Suppressor macrophage (primary cell): ENCODE measurements at regions not wholly inside any gene's neighbourhood (a gene's known extent, or its start where the extent isn't known, plus 50 kb on each side); places are given as distances from the start of the nearest gene placed in this dataset.

Experiments
- DNase-seq, 4 experiments: peaks; one replicate each; pipeline ENCODE4 v3.0.0-alpha.2; 2020 to 2022

DNA sequence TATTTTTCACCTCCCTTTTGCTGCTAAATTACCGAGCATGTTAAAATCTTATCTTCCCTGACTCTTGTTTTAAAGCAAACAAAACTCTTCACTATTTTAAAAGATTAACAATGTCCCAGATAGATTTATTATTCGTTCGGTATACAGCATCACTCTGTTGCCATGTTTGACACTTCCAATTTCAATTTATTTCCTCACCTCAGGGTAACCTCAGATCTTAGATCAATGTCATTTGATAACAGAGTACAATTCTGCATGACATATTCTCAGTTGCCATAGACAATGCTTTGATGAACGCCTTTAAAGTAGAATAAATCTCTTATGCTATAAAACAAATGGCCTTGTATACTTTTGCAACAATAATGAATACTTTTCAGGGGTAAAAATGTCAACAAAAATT lies 1078.1 kb upstream of the IGFBP7 start:
- no peak for DNase-seq

DNA sequence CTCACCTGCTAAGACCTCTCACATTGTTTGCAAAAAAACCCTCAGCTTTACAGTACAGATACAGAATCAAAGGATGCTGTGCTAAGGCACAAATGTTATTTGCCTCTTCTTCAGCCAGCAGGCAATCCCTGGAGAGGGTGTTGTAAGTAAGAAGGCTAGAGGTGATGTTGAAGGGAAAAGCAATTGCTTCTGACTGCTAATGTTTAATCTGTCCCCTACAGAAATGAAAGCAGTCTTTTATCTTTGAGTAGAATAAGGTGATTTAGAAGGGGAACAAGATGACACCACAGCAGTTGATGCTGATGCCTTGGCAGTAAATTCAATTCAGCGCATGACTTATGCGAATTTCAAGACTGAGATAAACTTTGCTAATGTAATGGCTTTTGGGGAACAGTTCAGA lies 1064.8 kb upstream of the IGFBP7 start:
- no peak for DNase-seq

DNA sequence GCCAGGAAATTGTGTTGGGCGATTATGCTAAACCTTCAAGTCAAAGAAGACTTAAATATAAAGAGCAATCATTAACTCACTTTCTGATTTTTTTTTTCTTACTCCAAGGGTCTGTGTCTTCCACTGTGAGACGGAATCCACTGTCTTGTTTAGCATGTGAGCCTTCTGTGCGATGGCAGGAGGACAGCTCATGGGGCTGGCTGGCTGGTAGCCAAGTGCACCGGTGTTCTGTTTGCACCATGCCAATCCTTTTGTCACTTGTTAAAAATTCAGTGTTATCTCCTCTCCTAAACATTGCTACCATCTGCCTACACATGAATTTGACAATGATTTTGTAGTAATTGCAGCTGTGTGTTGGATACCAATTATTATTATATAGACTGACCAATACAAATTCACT lies 1056.3 kb upstream of the IGFBP7 start:
- DNase-seq: no peak

DNA sequence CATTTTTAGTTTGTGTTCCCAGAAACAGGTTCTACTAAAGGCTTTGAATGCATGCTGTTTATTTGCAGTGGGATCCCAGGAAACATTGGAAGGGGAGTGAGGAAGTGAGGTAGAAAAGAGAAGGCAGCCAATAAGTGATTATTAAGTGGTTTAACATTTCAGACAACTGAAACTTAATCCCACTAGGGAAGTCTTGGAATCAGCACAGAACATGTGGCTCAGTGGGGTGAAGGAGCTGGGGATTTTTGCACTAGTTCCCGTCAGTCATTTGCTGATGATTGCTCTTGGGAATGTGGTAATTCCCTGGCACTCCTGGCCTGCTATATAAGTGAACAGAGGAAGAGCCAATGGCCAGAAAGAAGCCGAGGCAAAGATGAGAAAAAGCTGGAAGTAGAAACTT lies 1053.0 kb upstream of the IGFBP7 start:
- DNase-seq: no peak

DNA sequence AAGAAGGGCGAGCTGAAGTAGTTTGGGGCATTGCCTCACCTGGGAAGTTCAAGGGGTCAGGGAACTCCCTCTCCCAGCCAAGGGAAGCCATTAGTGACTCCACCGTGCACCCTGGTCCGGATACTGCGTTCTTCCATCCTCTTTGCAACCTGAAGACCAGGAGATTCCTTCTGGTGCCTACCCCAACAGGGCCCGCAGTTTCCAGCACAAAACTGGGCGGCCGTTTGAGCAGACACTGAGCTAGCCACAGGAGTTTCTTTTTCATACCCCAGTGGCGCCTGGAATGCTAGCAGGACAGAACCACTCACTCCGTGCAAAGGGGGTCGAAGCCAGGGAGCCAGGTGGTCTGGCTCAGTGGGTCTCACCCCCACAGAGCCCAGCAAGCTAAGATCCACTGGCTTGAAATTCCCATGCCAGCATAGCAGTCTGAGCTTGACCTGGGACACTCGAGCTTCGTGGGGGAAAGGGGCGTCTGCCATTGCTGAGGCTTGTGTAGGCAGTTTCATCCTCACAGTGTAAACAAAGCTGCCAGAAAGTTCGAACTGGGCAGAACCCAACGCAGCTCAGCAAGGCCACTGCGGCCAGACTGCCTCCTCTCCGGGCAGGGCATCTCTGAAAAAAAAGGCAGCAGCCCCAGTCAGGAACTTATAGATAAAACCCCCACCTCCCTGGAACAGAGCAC lies 1039.4 kb upstream of the IGFBP7 start:
- DNase-seq: no peak

DNA sequence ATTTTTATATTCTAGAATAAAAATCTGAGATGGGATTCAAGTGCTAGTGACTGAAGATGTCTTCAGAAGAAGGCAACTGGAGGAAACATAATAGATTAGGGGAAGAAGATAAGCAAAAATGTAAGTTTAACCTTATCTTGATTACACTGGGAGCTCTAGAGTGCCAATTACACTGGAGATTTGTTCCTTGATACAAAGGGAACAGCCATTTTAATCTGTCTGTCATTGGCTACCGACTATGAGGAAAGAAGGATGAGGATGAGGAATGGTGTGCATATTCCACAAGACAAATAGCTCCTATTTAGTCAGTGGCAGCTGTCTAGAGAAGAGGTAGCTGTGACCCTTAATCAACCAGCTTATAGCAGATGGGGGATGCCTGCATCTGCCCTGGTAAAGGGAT lies 1034.5 kb upstream of the IGFBP7 start:
- DNase-seq: no peak

DNA sequence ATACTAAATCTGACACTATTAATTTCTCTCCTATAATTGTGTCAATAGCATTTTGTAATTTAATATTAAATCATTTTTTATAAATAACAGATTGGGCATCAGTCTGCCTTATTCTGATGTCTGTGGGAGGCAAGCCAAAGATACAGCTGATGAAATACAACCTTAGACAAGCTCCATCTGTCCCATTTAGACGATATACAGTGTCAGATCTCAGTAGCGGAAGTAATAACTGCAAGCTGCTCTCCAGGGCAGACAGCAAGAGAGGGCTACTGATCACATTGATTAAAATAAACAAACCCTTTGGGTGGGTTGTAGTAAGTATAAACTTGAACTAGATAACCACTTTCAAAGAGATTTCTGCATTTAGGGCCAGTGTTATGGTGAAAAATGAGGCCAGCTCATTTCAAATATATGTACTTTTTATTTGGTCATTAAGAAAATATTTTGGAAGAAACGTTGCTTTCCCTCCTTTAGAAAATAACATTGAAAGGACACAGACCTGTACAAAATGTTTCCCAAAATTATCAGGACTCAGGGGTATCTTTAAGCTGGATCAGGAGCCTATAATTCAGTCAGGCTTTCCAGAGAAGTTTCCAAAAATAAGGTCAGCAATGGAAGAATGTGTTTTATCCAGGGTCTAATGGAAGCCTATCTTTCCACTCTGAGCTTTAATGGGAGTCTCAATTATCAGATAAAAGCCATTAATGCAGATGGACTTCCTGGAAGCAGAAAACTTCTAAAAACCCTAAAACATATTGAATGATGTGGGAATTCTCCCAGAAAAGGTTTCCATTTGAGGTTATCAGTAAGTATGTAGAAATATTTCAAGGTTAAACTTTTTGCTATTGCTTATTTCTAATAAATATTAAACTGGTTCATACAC lies 1028.8 kb upstream of the IGFBP7 start:
- DNase-seq: no peak

DNA sequence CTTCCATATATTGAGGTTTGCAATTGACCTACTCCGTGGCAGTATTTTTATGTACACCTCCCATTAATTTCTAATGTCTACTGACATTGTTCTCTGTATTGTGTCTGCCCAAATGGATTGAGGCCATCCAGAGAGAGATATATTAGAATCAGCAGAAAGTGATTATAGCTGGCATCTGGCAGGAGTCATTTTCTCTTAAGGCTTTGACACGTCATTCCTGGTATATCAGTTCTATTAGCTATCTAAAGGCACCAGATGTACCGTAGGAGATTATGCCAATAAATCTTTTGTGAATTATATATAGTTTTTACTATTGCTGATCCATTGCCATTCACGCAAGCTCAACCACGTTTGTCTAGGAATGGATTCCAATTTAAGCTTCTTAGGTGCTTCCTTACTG lies 1026.4 kb upstream of the IGFBP7 start:
- DNase-seq: no peak

DNA sequence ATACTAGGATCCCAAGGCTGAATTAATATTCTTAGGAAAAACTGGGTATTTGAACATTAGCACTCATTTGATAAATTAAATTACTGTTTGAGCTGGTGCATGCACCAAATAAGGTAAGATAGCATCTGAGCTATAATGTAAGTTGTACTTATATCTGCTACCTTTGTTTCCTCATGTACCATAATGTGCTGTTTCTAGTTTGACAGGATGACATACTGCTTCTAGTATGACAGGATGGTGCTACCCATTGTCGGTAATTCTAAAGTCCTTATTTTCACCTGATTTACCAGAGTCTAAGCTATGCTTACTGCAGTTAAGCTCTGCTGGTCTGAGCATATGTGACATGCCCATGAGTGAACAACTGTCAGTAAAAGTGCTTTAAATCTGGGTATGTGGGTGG lies 1017.5 kb upstream of the IGFBP7 start:
- no peak for DNase-seq

DNA sequence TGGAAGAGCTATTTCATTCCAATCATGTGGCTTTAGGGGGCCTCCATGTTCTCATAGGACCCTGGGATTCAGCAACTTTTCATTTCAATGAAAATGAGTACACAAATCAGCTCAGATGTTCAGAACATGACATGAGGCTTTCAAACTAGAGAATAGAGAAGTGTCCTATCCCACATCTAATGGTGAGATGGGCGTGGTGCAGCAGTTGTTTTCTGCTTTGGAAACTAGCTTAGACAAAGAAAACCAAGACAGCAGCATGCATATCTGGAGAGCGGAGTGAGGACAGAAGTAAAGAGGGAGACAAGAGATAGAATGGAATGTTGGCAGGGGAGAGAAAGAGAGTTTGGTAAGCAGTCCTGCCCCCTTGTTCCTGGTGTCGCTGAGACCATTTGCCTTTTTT lies 1009.1 kb upstream of the IGFBP7 start:
- no peak for DNase-seq

DNA sequence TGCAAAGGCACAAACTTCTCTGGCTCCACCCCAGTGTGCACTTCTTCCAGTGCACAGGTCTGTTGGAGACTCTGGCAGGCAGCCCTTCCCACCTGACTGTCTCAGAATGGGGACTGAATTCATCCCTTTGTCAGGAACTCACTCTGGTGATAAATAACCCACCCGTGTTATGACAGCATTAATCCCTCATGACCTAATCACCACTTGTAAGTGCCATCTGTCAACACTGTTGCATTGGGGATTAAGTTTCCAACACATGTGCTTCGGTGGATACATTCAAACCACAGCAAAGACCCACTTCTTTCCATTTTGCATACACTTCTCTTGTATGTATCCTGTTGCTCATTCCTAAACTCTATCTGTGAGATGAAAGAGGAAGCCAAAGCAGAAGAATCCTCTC lies 1002.9 kb upstream of the IGFBP7 start:
- DNase-seq: no peak

DNA sequence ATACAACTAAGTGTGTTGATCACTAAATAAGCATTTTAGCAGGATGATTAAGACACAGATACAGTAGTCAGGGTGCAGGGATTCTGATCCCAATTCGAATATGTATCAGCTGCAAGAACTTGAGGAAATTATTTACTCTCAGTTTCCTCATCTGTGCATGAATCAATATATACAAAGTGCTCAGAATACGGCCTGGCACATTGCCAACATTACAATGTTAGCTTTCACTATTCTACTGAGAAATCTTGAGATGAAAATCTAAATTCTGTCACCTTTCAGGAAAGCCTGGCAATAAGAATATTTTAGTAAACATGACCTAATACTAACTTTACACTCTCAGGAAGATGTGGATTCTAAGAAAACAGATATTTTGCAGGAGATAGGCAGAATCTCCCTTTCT lies 1001.6 kb upstream of the IGFBP7 start:
- no peak for DNase-seq

DNA sequence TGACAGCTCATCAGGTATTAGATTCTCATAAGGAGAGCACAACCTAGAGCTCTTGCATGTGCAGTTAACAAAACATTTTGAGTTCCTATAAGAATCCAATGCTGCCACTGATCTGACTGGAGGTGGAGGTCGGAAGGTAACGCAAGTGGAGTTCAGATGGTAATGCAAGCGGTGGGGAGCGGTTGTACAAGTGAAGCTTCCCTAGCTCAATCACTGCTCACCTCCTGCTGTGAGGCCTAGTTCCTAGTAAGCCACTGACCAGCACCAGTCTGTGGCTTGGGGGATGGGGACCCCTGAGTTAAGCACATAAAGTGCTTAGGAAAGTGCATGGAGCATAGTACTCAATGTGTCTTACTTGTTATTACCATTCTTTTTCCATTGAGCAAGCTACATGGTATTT lies 983.2 kb upstream of the IGFBP7 start:
- no peak for DNase-seq

DNA sequence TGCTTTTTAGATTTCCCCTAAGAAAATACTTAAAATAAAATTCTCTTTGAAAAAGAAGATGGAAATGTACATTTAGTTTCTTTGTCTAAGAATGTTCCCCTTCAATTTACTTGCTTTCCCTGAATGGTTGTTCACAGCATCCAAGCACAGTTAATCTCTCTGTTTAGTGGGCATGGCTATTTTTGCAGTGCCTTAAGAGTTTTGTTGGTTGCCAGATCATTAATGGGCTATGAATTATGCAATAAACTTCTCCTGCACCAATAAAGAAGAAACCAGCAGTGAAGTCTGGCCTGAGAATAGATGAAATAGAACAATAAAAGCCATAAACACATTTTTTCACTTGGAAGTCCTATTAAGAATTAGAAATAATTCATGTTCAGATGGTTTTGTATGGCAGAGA lies 980.4 kb upstream of the IGFBP7 start:
- DNase-seq: no peak

DNA sequence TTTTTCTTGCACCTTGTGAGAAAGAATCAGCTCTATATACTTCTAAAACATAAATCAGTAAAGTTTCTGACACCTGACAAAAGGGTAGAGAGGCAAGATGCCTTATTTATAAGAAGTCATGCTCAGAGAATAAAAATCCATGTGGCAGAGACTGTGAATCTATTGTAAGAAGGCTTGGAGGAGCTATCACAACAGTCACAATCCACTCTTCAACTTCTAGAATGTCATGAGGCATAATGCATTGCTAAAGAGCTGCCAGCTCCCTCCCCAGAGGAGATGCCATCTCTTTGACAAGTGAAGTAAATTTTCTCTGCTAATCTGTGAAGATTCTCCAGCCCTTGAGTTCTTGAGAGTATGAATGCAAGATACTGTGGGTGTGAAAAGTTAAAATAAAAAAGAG lies 971.2 kb upstream of the IGFBP7 start:
- no peak for DNase-seq

DNA sequence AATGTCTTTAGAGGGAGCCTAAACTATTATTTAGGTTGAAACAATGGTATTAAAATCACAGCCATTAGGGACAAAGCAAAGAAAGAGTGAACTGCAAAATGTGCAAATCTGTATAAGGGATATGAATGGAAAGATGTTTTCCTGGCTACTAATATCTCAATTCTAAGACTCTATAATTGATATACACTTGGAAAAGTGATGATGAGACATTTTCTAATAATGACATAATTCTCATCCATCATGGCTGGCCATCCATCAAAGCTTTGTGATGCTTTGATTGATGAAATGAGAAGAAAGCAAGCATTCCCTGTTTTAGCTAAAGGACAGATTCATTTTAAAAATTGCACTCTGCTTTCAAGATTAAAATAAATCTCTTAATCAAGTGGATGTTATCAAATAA lies 965.5 kb upstream of the IGFBP7 start:
- DNase-seq: no peak

DNA sequence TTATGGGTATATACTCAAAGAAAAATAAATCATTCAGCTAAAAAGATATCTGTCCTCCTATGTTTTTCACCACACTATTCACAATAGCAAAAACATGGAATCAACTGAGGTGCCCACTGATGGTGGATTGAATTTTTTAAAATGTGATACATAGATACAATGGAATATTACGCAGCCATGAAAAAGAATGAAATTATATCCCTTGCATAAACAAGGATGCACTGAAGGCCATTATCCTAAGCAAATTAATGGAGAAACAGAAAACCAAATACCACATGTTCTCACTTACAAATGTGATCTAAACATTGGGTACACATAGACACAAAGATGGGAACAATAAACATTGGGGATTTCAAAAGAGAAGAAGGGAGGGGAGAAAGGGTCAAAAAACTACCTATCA lies 964.2 kb upstream of the IGFBP7 start:
- no peak for DNase-seq

DNA sequence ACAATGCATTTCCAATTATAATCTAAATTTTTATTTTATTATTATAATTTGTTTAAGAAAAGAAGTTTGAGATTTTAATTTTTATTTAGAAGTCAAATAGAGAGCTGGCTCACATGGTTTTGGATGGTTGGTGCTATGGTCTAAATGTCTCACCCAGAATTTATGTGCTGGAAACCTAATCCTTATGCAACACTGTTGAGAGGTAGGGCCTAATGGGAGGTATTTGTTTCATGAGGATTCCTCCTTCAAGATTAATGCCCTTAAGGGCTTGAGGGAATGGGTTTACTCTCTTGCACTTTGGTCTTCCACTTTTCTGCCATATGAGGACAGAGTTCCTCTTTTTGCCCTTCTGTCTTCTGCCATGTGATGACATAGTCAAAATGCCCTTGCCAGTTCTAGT lies 960.5 kb upstream of the IGFBP7 start:
- DNase-seq: no peak

DNA sequence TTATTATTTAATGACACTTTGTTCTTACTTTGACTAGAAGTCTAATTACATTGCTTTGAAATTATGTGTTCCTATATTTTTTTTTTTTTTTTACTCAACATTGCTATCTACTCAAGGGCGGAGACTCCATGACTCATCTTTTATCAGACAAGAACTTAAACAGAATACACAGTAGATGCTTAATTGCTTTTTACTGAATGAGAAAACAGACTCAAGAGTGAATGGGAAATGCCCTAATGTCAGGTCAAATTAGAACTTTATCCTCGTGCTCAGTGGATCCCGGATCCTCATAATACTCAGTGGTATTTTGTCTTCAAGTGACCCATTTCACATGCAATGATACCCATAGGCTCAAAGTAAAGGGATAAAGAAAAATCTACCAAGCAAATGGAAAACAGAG lies 954.5 kb upstream of the IGFBP7 start:
- DNase-seq: no peak

DNA sequence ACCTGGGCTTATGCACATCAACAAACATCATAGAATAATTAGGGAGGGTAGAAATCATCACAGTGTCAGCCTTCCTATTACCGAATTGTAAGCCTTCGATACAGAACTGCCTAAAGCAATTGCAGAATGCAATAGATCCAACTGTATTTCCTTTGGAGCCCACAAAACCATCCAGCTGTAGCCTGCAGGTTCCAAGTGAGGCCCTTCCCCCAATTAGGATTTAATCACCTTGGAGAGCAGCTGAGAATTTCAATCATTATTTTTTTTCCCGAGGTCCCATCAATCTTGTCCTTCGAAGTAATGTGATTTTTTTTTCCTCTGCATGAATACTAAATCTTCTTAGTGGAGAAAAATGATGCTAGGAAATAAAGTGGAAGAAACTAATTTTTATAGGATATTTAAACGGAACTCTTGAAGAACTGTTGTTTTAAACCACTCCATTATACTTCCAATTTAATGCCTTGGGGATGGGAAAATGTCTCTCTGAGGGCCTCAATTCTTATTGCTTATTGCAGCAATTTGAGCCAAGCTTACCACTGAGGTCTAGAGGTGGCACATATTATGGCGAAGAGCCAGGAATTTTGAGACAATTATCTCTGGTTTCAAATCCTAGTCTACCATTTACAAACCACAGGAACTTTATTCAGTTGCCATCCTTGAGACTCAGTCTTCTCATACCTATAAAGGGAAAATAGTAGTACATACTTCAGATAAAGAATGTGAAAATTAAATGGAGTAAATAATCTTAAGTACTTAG lies 953.4 kb upstream of the IGFBP7 start:
- DNase-seq: no peak

DNA sequence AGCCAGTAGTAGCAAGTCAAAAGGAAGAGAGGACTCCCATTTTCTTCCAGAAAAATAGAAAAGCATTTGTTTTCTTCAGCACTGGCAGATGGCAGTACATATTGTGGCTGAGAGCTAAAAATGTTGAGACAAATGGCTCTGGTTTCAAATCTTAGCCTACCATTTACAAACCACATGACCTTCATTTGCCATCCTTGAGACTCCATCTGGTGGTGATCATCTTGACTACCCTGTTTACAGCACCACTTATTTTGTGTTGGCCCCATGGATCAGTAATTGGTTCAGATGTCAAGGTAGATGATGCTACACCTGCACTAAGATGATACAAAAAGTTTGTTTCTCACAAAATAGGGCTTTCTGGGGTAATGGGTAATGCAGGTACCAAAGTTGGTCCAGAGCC lies 951.8 kb upstream of the IGFBP7 start:
- no peak for DNase-seq

DNA sequence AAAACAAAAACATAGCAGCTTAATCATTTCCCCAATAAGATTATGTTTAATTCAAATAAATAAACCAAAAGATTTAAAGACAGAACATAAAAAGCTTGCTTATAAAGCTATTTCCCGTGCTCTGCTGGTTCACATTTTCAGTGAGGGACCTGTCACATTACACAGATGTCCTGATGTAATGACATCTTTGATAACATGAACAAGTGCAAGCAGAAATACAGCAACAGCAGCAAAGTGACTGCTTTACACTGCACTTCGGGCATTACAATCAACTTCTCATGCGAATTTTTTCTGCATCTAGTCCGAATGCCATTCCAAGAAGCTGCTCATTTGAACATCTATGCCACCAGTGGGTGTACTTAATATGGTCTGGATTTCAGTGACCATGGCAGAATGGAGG lies 940.3 kb upstream of the IGFBP7 start:
- no peak for DNase-seq

DNA sequence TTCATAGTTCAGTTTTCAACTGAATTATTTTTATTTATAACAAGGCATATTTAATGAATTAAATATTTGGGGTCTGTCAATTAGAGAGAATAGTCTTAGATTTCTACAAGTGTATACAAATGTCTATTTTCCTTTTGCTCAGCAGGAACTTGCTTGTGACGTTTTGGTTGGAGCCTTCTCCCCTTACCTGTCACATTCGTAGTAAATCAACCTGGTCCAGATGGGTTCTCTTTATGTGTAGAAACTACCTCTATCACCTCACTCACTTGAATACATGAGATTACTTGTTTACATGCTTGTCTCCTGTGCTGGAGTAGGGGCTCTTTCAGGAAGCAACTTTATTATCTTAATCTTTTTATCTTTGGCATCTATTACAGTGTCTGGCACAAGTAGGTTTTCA lies 938.3 kb upstream of the IGFBP7 start:
- no peak for DNase-seq

DNA sequence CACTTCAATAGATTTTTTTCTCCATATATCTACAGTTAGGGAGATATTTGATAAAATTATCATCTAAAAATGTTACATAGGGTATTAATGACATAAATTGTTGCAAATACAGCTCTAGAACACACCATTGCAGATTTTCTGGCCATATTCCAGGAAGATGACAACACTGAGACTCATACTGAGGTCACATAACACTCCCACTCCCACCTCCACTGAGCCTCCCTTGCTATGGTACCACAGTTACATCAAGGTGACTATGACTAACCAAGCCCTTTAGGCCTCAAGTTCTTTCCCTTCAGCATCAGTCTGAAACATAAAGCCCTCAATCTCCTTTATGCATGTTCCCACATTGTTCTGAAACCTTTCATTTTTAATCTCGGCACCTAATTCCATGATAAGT lies 932.0 kb upstream of the IGFBP7 start:
- DNase-seq: no peak
